ENCODE measurements at regions not wholly inside any gene's neighbourhood (a gene's known extent, or its start where the extent isn't known, plus 50 kb on each side); places are given as distances from the start of the nearest gene placed in this dataset.

DNA sequence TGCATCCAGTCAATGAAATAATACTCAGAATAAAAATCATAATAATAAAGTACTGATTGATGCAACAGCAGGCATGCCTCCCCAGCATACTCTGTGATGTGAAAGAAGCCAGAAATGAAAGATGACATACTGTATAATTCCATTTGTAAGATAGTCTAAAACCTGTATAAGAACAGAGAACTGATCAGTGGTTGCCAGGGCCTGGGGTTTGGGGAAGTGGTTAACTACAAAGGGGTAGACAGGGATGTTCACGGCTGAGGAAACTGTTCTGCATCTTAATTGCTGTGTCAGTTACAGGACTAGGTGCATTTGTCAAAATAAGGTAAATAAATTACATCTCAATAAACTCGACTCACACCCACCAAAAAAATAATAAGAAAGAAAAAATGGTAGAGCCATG is 81.3 kb upstream of the BMP2 start:
- Histone ChIP-seq H3K4me3 (ENCODE audit: extremely low read depth in 1 of 4, insufficient read depth in 2 of 4, low read depth in 3 of 4, low read length in 4 of 4) (no peak overlapping the region), H3K9ac (replicated peaks in 1 of 4; ENCODE audit: extremely low read depth in 1 of 4, low read depth in 3 of 4, low read length in 3 of 4) (no peak overlapping the region), H4K5ac (ENCODE audit: insufficient read length, low read depth, low read length) (no peak overlapping the region), H3K14ac (ENCODE audit: insufficient read length) (no peak overlapping the region), H3K36me3 (ENCODE audit: control insufficient read depth in 2 of 4, insufficient read depth in 4 of 4, low read length in 3 of 4) (no peaks in the 10 kb centered on the region), H3K79me2 (ENCODE audit: control insufficient read depth in 1 of 2, insufficient read depth in 2 of 2, low read length in 2 of 2) (no peaks in the 10 kb centered on the region), H4K91ac (replicated peaks; ENCODE audit: insufficient read length, low read length) (no peak overlapping the region), H3K9me3 (ENCODE audit: insufficient read depth in 2 of 2, low read depth in 1 of 2, low read length in 1 of 2) (no peaks in the 10 kb centered on the region), H2BK5ac (ENCODE audit: low read depth, low read length) (no peak overlapping the region), H4K8ac (ENCODE audit: extremely low read depth, insufficient read depth, low read length) (no peak overlapping the region), H3K79me1 (ENCODE audit: low read depth, low read length) (no peaks in the 10 kb centered on the region), H2BK20ac (ENCODE audit: low read length) (no peak overlapping the region), H2BK120ac (replicated peaks; ENCODE audit: low read depth, low read length) (no peak overlapping the region), H3K4me2 (ENCODE audit: insufficient read depth in 1 of 2, low read depth in 2 of 2, low read length in 2 of 2) (no peak overlapping the region), H2BK15ac (ENCODE audit: low read length) (no peak overlapping the region), H4K20me1 (replicated peaks in 1 of 2; ENCODE audit: control insufficient read depth in 1 of 2, insufficient read depth in 2 of 2, low read length in 2 of 2) (no peaks in the 10 kb centered on the region), H2AFZ (ENCODE audit: low read length) (no peak overlapping the region), H3K18ac (ENCODE audit: extremely low read depth, low read length) (no peak overlapping the region), H3K56ac (replicated peaks; ENCODE audit: insufficient read length, low read depth, low read length) (no peak overlapping the region), H3K27me3 (replicated peaks in 1 of 4; ENCODE audit: control insufficient read depth in 3 of 4, extremely low read depth in 1 of 4, insufficient read depth in 3 of 4, low read length in 3 of 4) (no peaks in the 10 kb centered on the region), H3K4ac (replicated peaks; ENCODE audit: insufficient read length, low read depth, low read length) (no peak overlapping the region), H3K27ac (ENCODE audit: low read depth, low read length) (no peak overlapping the region), H3K4me1 (replicated peaks in 1 of 4; ENCODE audit: control insufficient read depth in 3 of 4, insufficient read depth in 4 of 4, low read length in 3 of 4) (no peaks in the 10 kb centered on the region), H2BK12ac (ENCODE audit: low read depth, low read length) (no peak overlapping the region), H3K23ac (ENCODE audit: insufficient read length) (no peak overlapping the region), H2AK5ac (ENCODE audit: low read depth, low read length) (no peak overlapping the region), H3K23me2 (ENCODE audit: low read depth, low read length) (no peaks in the 10 kb centered on the region)
- FAIRE-seq, result no peak
- TF ChIP-seq RFX5 (IDR thresholded peaks at IDR 0.05; ENCODE audit: borderline replicate concordance, low read depth, low read length) (no peak), BRCA1 (IDR thresholded peaks at IDR 0.05; ENCODE audit: low read depth, low read length) (no peak), PHF8 (conservative IDR thresholded peaks at IDR 0.05; ENCODE audit: low read depth, low read length) (no peak), SUZ12 (IDR thresholded peaks at IDR 0.05; ENCODE audit: low read length) (no peak), CBX8 (IDR thresholded peaks at IDR 0.05; ENCODE audit: borderline replicate concordance, low read depth, low read length) (no peak)
- WGBS, 2 experiments (ENCODE audit: extremely low coverage in 1 of 2, insufficient coverage in 1 of 2, insufficient read length in 1 of 2, insufficient replicate concordance in 2 of 2, low coverage in 1 of 2, low lambda C conversion rate in 2 of 2, missing lambda C conversion rate in 1 of 2), result 86% methylated on average over 2 of the region's 2 CpGs; no CpG with 5 or more reads in 1 of the 2 experiments
- POLR2A ChIA-PET (ENCODE audit: partially characterized antibody), result no interaction called here
- CTCF ChIA-PET (ENCODE audit: partially characterized antibody), result interaction anchor here (1.0 kb wide), 1 partner anchor 14 kb away, joined by 5 read pairs; no protein-coding TSS in a partner anchor
- no peak for DNase-seq (ENCODE audit: low read depth in 1 of 2, low spot score in 2 of 2)
